SK-N-MC (cell line): ENCODE measurements at regions not wholly inside any gene's neighbourhood (a gene's known extent, or its start where the extent isn't known, plus 50 kb on each side); places are given as distances from the start of the nearest gene placed in this dataset.

ENCODE experiments used
- EZH2 ChIP-seq: fragments of 200-600 bp; sonication (generic); IDR thresholded peaks from one replicate; pipeline ENCODE4 v1.6.1; 2017; ENCODE audit warnings: antibody characterized with exemption
- FOXP2 ChIP-seq: optimal IDR thresholded peaks from 2 replicates; pipeline ENCODE3; 2011; ENCODE audit warnings: mild to moderate bottlenecking, moderate library complexity; ENCODE audit not compliant: insufficient read depth; ENCODE audit errors: extremely low read length, control extremely low read depth
- POLR2AphosphoS5 ChIP-seq: IDR thresholded peaks from 2 replicates; pipeline ENCODE4 v1.6.1; 2012; ENCODE audit warnings: mild to moderate bottlenecking, low read depth, low read length, borderline replicate concordance

GRCh38 chr6:157751547-157752200 lies 71.4 kb upstream of the SNX9 start:
- TF ChIP-seq POLR2AphosphoS5, result no peak
- no peak for TF ChIP-seq EZH2
- no peak for TF ChIP-seq FOXP2
